Hepatocyte (in vitro differentiated cells): ENCODE measurements at regions not wholly inside any gene's neighbourhood (a gene's known extent, or its start where the extent isn't known, plus 50 kb on each side); places are given as distances from the start of the nearest gene placed in this dataset.
"Not testable (repeated sequence)": the region's sequence is repeated elsewhere in the genome, so short reads cannot be mapped to it uniquely, and the experiment has no call there.

Experiments
- DNase-seq: peaks from one replicate; pipeline ENCODE4 v3.0.0-alpha.2; 2016; ENCODE audit warnings: low spot score
- H2AFZ ChIP-seq: fragments of 200-600 bp; sonication (generic); 2 replicates; pipeline ENCODE4 v1.6.0; 2016; ENCODE audit warnings: antibody characterized with exemption, mild to moderate bottlenecking
- H3K27ac ChIP-seq: fragments of 200-600 bp; sonication (generic); 2 replicates; pipeline ENCODE4 v1.5.1; 2016; ENCODE audit warnings: mild to moderate bottlenecking
- H3K27me3 ChIP-seq: fragments of 200-600 bp; sonication (generic); 2 replicates; pipeline ENCODE4 v1.6.1; 2016
- H3K36me3 ChIP-seq: fragments of 200-600 bp; sonication (generic); replicated peaks from 2 replicates; pipeline ENCODE4 v1.5.1; 2016; ENCODE audit warnings: low read depth; ENCODE audit not compliant: insufficient read depth
- H3K4me1 ChIP-seq: fragments of 200-600 bp; sonication (generic); 2 replicates; pipeline ENCODE4 v1.5.1; 2016; ENCODE audit warnings: mild to moderate bottlenecking, moderate library complexity; ENCODE audit not compliant: insufficient read depth
- H3K4me2 ChIP-seq: fragments of 200-600 bp; sonication (generic); 2 replicates; pipeline ENCODE4 v1.6.0; 2016
- H3K4me3 ChIP-seq: fragments of 200-600 bp; sonication (generic); 2 replicates; pipeline ENCODE4 v1.5.1; 2016; ENCODE audit warnings: mild to moderate bottlenecking
- H3K79me2 ChIP-seq: fragments of 200-600 bp; sonication (generic); 2 replicates; pipeline ENCODE4 v1.6.0; 2017; ENCODE audit warnings: mild to moderate bottlenecking
- H3K9me2 ChIP-seq: fragments of 200-600 bp; sonication (generic); replicated peaks from 2 replicates; pipeline ENCODE4 v1.6.0; 2017; ENCODE audit warnings: mild to moderate bottlenecking; ENCODE audit not compliant: insufficient read depth
- H3K9me3 ChIP-seq: fragments of 200-600 bp; sonication (generic); 2 replicates; pipeline ENCODE4 v1.5.1; 2016; ENCODE audit warnings: low read depth, mild to moderate bottlenecking
- H4K20me1 ChIP-seq: fragments of 200-600 bp; sonication (generic); 2 replicates; pipeline ENCODE4 v1.6.0; 2016; ENCODE audit warnings: mild to moderate bottlenecking; ENCODE audit not compliant: insufficient read depth, poor library complexity, severe bottlenecking
- EZH2 ChIP-seq: fragments of 200-600 bp; sonication (generic); IDR thresholded peaks from 2 replicates; pipeline ENCODE4 v1.6.1; 2016; ENCODE audit warnings: antibody characterized with exemption, mild to moderate bottlenecking, borderline replicate concordance
- EZH2phosphoT487 ChIP-seq: fragments of 200-600 bp; sonication (generic); IDR thresholded peaks from one replicate; pipeline ENCODE4 v1.6.1; 2018; ENCODE audit warnings: antibody characterized with exemption, mild to moderate bottlenecking, low read depth, moderate library complexity; ENCODE audit not compliant: unreplicated experiment, severe bottlenecking
- WGBS: methylation state at CpG from one replicate; pipeline ENCODE4 v1.1.6; 2016; ENCODE audit warnings: low lambda C conversion rate; ENCODE audit errors: missing lambda C conversion rate; 5-methylcytosine and 5-hydroxymethylcytosine counted together
- TF ChIP-seq, protein P1 (sequence below): fragments of 200-600 bp; sonication (generic); IDR thresholded peaks from 2 replicates; pipeline ENCODE4 v1.5.1; 2016; ENCODE audit warnings: antibody characterized with exemption, mild to moderate bottlenecking; ENCODE audit not compliant: poor library complexity

DNA sequence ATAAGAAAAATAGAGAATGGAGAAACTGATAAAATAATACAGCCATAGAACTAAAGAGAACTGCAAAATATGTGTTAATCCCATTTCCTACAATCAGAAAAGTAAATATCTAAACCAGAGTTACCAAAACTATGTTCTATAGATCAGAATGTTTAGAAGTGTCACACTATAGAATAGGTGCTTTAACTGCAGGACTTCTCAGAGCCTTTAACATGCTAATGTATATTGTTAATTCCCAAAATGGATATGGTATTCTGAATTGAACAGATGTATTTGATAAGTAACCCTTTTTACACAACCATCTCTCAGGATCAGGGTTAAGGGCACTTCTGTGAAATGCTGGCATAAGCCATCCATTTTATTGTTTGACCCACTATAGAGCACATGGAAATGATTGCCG is 200.3 kb downstream of the SHOX2 start:
- Histone ChIP-seq H3K36me3 (no peaks in the 10 kb centered on the region), H3K27ac (no peak overlapping the region), H3K4me2 (no peak overlapping the region), H3K9me3 (no peaks in the 10 kb centered on the region), H3K4me1 (no peaks in the 10 kb centered on the region), H2AFZ (no peak overlapping the region), H3K27me3 (no peaks in the 10 kb centered on the region), H4K20me1 (no peaks in the 10 kb centered on the region), H3K4me3 (no peak overlapping the region), H3K9me2 (no peaks in the 10 kb centered on the region), H3K79me2 (no peaks in the 10 kb centered on the region)
- WGBS = 89% methylated on average over 1 of the region's 1 CpG
- TF ChIP-seq EZH2phosphoT487 (no peak), EZH2 (no peak)
- TF ChIP-seq, protein P1, sequence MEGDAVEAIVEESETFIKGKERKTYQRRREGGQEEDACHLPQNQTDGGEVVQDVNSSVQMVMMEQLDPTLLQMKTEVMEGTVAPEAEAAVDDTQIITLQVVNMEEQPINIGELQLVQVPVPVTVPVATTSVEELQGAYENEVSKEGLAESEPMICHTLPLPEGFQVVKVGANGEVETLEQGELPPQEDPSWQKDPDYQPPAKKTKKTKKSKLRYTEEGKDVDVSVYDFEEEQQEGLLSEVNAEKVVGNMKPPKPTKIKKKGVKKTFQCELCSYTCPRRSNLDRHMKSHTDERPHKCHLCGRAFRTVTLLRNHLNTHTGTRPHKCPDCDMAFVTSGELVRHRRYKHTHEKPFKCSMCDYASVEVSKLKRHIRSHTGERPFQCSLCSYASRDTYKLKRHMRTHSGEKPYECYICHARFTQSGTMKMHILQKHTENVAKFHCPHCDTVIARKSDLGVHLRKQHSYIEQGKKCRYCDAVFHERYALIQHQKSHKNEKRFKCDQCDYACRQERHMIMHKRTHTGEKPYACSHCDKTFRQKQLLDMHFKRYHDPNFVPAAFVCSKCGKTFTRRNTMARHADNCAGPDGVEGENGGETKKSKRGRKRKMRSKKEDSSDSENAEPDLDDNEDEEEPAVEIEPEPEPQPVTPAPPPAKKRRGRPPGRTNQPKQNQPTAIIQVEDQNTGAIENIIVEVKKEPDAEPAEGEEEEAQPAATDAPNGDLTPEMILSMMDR = no peak
- DNase-seq = no peak

DNA sequence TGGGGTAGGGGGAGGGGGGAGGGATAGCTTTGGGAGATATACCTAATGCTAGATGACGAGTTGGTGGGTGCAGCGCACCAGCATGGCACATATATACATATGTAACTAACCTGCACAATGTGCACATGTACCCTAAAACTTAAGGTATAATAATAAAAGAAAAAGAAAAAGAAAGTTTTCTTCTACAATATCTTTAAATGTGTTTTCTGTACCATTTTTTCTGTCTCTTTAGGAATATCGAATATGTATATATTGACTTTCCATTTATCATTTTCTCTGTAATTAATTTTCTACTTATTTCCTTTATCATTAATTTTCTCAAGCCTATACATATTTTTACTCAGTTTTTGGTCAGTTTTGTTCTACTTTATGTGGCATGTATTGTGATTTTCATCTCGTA is 203.5 kb downstream of the SHOX2 start:
- H3K4me3 ChIP-seq, H3K4me2 ChIP-seq, H3K9me2 ChIP-seq, H3K79me2 ChIP-seq, H3K27ac ChIP-seq, H4K20me1 ChIP-seq, DNase-seq, H2AFZ ChIP-seq, H3K27me3 ChIP-seq, H3K4me1 ChIP-seq, H3K9me3 ChIP-seq, H3K36me3 ChIP-seq: not testable (repeated sequence)
- WGBS = 88% methylated on average over 2 of the region's 4 CpGs

DNA sequence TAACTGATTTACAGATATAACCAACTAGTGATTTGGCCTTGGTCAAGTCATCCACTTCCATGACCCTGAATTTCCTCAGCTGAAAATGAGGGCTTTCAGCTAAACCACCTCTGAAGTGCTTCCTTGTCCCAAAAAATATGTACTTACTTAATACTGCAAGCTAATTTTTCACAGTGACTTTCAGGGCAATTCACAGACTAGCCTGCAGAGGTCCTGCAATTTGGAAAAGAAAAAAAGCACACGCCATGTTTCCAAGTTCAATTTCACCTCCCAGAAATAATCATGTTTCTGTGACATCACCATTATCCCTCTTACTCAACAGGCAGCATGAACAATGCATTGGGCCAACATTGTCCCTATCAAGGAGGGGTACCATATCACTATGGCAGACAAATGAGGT is 218.2 kb downstream of the SHOX2 start:
- Histone ChIP-seq H3K4me3 (no peak overlapping the region), H2AFZ (no peak overlapping the region), H3K36me3 (no peaks in the 10 kb centered on the region), H3K27ac (no peak overlapping the region), H3K79me2 (no peaks in the 10 kb centered on the region), H4K20me1 (no peaks in the 10 kb centered on the region), H3K27me3 (no peaks in the 10 kb centered on the region), H3K9me3 (no peaks in the 10 kb centered on the region), H3K4me1 (no peaks in the 10 kb centered on the region), H3K4me2 (no peak overlapping the region), H3K9me2 (no peaks in the 10 kb centered on the region)
- TF ChIP-seq, protein P1 = no peak
- TF ChIP-seq EZH2 (no peak), EZH2phosphoT487 (no peak)
- DNase-seq = no peak
- WGBS = 84% methylated on average over 1 of the region's 1 CpG

DNA sequence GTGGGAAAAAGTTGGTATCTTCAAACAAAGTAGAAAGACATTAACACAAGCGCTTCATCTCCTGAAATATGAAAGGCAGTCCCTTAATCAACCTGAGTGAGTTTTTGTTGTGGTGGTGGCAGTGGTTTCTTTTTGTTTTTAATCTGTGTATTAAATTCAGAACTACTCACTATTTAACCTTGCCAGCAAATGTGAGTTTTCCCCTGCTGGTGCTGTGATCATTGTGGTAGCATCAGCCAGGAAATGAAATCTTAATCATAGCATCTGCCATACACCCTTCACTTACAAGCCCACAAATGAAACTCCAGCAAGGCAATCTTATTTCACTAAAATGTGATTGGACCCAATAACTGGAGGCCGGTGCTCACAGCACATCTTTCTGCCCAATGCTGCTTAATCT is 229.7 kb downstream of the SHOX2 start:
- TF ChIP-seq EZH2 (no peak), EZH2phosphoT487 (no peak)
- TF ChIP-seq, protein P1 = no peak
- H4K20me1 ChIP-seq = no peaks in the 10 kb centered on the region
- H3K4me1 ChIP-seq = no peaks in the 10 kb centered on the region
- H3K79me2 ChIP-seq = no peaks in the 10 kb centered on the region
- no peaks in the 10 kb centered on the region for H3K9me2 ChIP-seq
- DNase-seq = no peak
- H3K4me2 ChIP-seq = no peak overlapping the region
- H3K27me3 ChIP-seq = no peaks in the 10 kb centered on the region
- no peak overlapping the region for H3K27ac ChIP-seq
- no peak overlapping the region for H3K4me3 ChIP-seq
- H3K9me3 ChIP-seq = no peaks in the 10 kb centered on the region
- 92% methylated on average over 2 of the region's 2 CpGs for WGBS
- no peaks in the 10 kb centered on the region for H3K36me3 ChIP-seq
- H2AFZ ChIP-seq = no peak overlapping the region
